HCT116 (cell line): ENCODE measurements at regions not wholly inside any gene's neighbourhood (a gene's known extent, or its start where the extent isn't known, plus 50 kb on each side); places are given as distances from the start of the nearest gene placed in this dataset.

Experiments
- ATAC-seq: fragments of 200-7000 bp; cut with Tn5 transposase; 2 replicates; pipeline ENCODE4 v1.9.1; 2020; ENCODE audit warnings: mild to moderate bottlenecking, moderate library complexity
- BruUV-seq: library from RNA; stranded (reverse); fragments of 400-500 nt; replicated peaks from 2 replicates; lab custom pipeline; 2021; lab: Mats Ljungman, UMichigan
- CTCF ChIA-PET: fragments of 300-600 bp; sonication (Branson Sonifier 250); formaldehyde crosslinking; loops from one replicate; lab custom pipeline; 2021; ENCODE audit warnings: antibody characterized with exemption; lab: Charles Lee
- POLR2A ChIA-PET: fragments of 300-600, 350-600 bp; sonication (Branson Sonifier 250); formaldehyde crosslinking; loops from one replicate; lab custom pipeline; 2021; ENCODE audit warnings: antibody characterized with exemption; lab: Charles Lee
- RAD21 ChIA-PET, 2 experiments: fragments of 300-600 bp; sonication (Branson Sonifier 250); formaldehyde crosslinking; loops; one replicate each; lab custom pipeline; 2023; ENCODE audit warnings: low total read pairs in 2 of 2; ENCODE audit not compliant: uncharacterized antibody in 2 of 2, unreplicated experiment in 2 of 2, low non-redundant PET in 1 of 2; lab: Charles Lee
- DNase-seq: peaks from one replicate; pipeline ENCODE4 v3.0.0-alpha.2; 2010; ENCODE audit warnings: low read depth, low spot score
- H2AFZ ChIP-seq: fragments of 200-600 bp; shearing (Covaris generic), sonication (generic); 2 replicates; pipeline ENCODE4 v1.6.1; 2017; ENCODE audit warnings: low read depth, mixed run types, mixed read lengths, antibody characterized with exemption, low read length; ENCODE audit not compliant: poor library complexity, severe bottlenecking
- H3K27ac ChIP-seq: 2 replicates; pipeline ENCODE4 v1.5.1; 2012; ENCODE audit warnings: low read depth, low read length
- H3K27me3 ChIP-seq: fragments of 200-600 bp; sonication (generic); 2 replicates; pipeline ENCODE4 v1.6.1; 2016; ENCODE audit warnings: mixed run types, low read length, mixed read lengths; ENCODE audit not compliant: insufficient read depth
- H3K36me3 ChIP-seq, 2 experiments: fragments of 200-500 bp in 1 of 2; fragments of 200-600 bp in 1 of 2; sonication (Bioruptor generic) in 1 of 2; sonication (generic) in 1 of 2; 2 replicates each; pipeline versions ENCODE4 v1.5.1 to v1.6.1; 2014 to 2016; ENCODE audit warnings: low read length in 2 of 2, inconsistent platforms in 1 of 2, mixed read lengths in 1 of 2, mixed run types in 1 of 2; ENCODE audit not compliant: insufficient read depth in 2 of 2, control insufficient read depth in 1 of 2
- H3K4me1 ChIP-seq, 2 experiments: fragments of 200-600 bp in 1 of 2; sonication (generic) in 1 of 2; 2 replicates each; pipeline versions ENCODE4 v1.5.1 to v1.6.1; 2012 to 2017; ENCODE audit warnings: low read length in 2 of 2, inconsistent platforms in 1 of 2, mild to moderate bottlenecking in 1 of 2, mixed read lengths in 1 of 2, mixed run types in 1 of 2, moderate library complexity in 1 of 2; ENCODE audit not compliant: insufficient read depth in 2 of 2, control insufficient read depth in 1 of 2
- H3K4me2 ChIP-seq: fragments of 200-600 bp; sonication (generic); 2 replicates; pipeline ENCODE4 v1.6.1; 2017; ENCODE audit warnings: mixed run types, low read length, mixed read lengths
- H3K4me3 ChIP-seq, 2 experiments: fragments of 200-600 bp in 1 of 2; sonication (generic) in 1 of 2; replicated peaks in 1 of 2; 2 replicates each; pipeline ENCODE4 v1.5.1; 2011 to 2016; ENCODE audit warnings: low read length in 2 of 2, control low read depth in 1 of 2, low read depth in 1 of 2, mild to moderate bottlenecking in 1 of 2, mixed read lengths in 1 of 2, mixed run types in 1 of 2
- H3K79me2 ChIP-seq: fragments of 200-600 bp; sonication (generic); 2 replicates; pipeline ENCODE4 v1.6.1; 2017; ENCODE audit warnings: mild to moderate bottlenecking, mixed run types, low read length, moderate library complexity, mixed read lengths; ENCODE audit not compliant: insufficient read depth
- H3K9ac ChIP-seq: fragments of 200-600 bp; sonication (generic); 2 replicates; pipeline ENCODE4 v1.6.1; 2016; ENCODE audit warnings: low read length, mixed read lengths
- H3K9me2 ChIP-seq: fragments of 200-600 bp; sonication (generic), shearing (Covaris generic); 2 replicates; pipeline ENCODE4 v1.6.1; 2017; ENCODE audit warnings: mixed run types, mild to moderate bottlenecking, moderate library complexity; ENCODE audit not compliant: insufficient read depth
- H3K9me3 ChIP-seq, 2 experiments: fragments of 200-500 bp in 1 of 2; fragments of 200-600 bp in 1 of 2; sonication (Bioruptor generic) in 1 of 2; sonication (generic) in 1 of 2; 2 replicates each; pipeline ENCODE4 v1.6.1; 2014 to 2017; ENCODE audit warnings: low read length in 2 of 2, mixed read lengths in 2 of 2, inconsistent platforms in 1 of 2, low read depth in 1 of 2, mild to moderate bottlenecking in 1 of 2, mixed run types in 1 of 2, moderate library complexity in 1 of 2; ENCODE audit not compliant: control insufficient read depth in 1 of 2, insufficient read depth in 1 of 2
- H4K20me1 ChIP-seq: fragments of 200-600 bp; sonication (generic), shearing (Covaris generic); 2 replicates; pipeline ENCODE4 v1.6.1; 2017; ENCODE audit warnings: mixed run types, mild to moderate bottlenecking, moderate library complexity; ENCODE audit not compliant: insufficient read depth
- CEBPB ChIP-seq: IDR thresholded peaks from 2 replicates; pipeline ENCODE4 v1.6.1; 2012; ENCODE audit warnings: low read depth
- CTCF ChIP-seq, 3 experiments: fragments of 200-600 bp in 1 of 3; sonication (generic) in 1 of 3; IDR thresholded peaks in 2 of 3; conservative IDR thresholded peaks in 1 of 3; 2 replicates each; pipeline ENCODE4 v1.5.1; 2012 to 2017; ENCODE audit warnings: low read depth in 2 of 3, low read length in 2 of 3, antibody characterized with exemption in 1 of 3, borderline replicate concordance in 1 of 3, control low read depth in 1 of 3, mild to moderate bottlenecking in 1 of 3, mixed read lengths in 1 of 3, mixed run types in 1 of 3, moderate library complexity in 1 of 3; ENCODE audit not compliant: insufficient read depth in 1 of 3
- EZH2phosphoT487 ChIP-seq: fragments of 200-600 bp; IDR thresholded peaks from 2 replicates; pipeline ENCODE4 v1.6.1; 2018; ENCODE audit warnings: antibody characterized with exemption, borderline replicate concordance
- MAX ChIP-seq: IDR thresholded peaks from 2 replicates; pipeline ENCODE4 v1.6.1; 2012
- RAD21 ChIP-seq: IDR thresholded peaks from 2 replicates; pipeline ENCODE4 v1.6.1; 2012; ENCODE audit warnings: low read depth, mild to moderate bottlenecking
- SP1 ChIP-seq: IDR thresholded peaks from 2 replicates; pipeline ENCODE4 v1.6.1; 2012; ENCODE audit warnings: low read depth
- YY1 ChIP-seq: IDR thresholded peaks from 2 replicates; pipeline ENCODE4 v1.6.1; 2011; ENCODE audit warnings: low read length, low read depth, moderate library complexity, mild to moderate bottlenecking; ENCODE audit not compliant: insufficient replicate concordance; ENCODE audit errors: extremely low read depth
- ZBTB33 ChIP-seq: IDR thresholded peaks from 2 replicates; pipeline ENCODE4 v1.6.1; 2011; ENCODE audit warnings: mild to moderate bottlenecking, low read length, moderate library complexity; ENCODE audit not compliant: insufficient replicate concordance; ENCODE audit errors: extremely low read depth
- ZNF274 ChIP-seq: fragments of 200-500 bp; sonication (Bioruptor generic); IDR thresholded peaks from 2 replicates; pipeline ENCODE4 v1.6.1; 2014; ENCODE audit warnings: mild to moderate bottlenecking, low read depth, low read length, inconsistent platforms
- intact Hi-C: fragments of 100-400 bp; cut with micrococcal nuclease; formaldehyde crosslinking; loops from 2 replicates; pipeline ENCODE4 v1.10.0; 2022

- H3K9me3 ChIP-seq, result no peaks in the 10 kb centered on the region
- H3K36me3 ChIP-seq, result no peaks in the 10 kb centered on the region
- RAD21 ChIA-PET, result no interaction called here
- BruUV-seq, result no TSS peak
- H2AFZ ChIP-seq, result no peak overlapping the region
- H3K27ac ChIP-seq, result no peak overlapping the region
- ATAC-seq, result no peak
- POLR2A ChIA-PET, result no interaction called here
- no peak overlapping the region for H3K4me2 ChIP-seq
- H3K4me3 ChIP-seq, result no peak overlapping the region
- no peaks in the 10 kb centered on the region for H3K27me3 ChIP-seq
- H3K9me2 ChIP-seq, result no peaks in the 10 kb centered on the region
- TF ChIP-seq EZH2phosphoT487 (no peak), YY1 (no peak), CEBPB (no peak), MAX (no peak), SP1 (no peak), ZBTB33 (no peak)
- TF ChIP-seq, all 23 proteins: peak for 0
- no peaks in the 10 kb centered on the region for H3K79me2 ChIP-seq
- H3K4me1 ChIP-seq, result no peaks in the 10 kb centered on the region
- H4K20me1 ChIP-seq, result no peaks in the 10 kb centered on the region
- no peak for DNase-seq
- intact Hi-C loops, result no loop called here
- CTCF ChIA-PET, result no interaction called here
- no peak overlapping the region for H3K9ac ChIP-seq
Measured at GRCh38 chr5:117594166-117594565, 1019.5 kb upstream of the SEMA6A start.

GRCh38 chr5:117590944-117591343 lies 1016.3 kb upstream of the SEMA6A start:
- intact Hi-C loops, result no loop called here
- no TSS peak for BruUV-seq

More at GRCh38 chr5:117590944-117591343, 1016.3 kb upstream of the SEMA6A start:
- Histone ChIP-seq H3K79me2 (no peaks in the 10 kb centered on the region), H3K9ac (no peak overlapping the region), H2AFZ (no peak overlapping the region), H3K9me2 (no peaks in the 10 kb centered on the region), H3K36me3 (no peaks in the 10 kb centered on the region), H4K20me1 (no peaks in the 10 kb centered on the region), H3K27ac (no peak overlapping the region), H3K4me2 (no peak overlapping the region), H3K4me3 (no peak overlapping the region), H3K27me3 (no peaks in the 10 kb centered on the region), H3K9me3 (no peaks in the 10 kb centered on the region), H3K4me1 (no peaks in the 10 kb centered on the region)
- POLR2A ChIA-PET, result no interaction called here
- RAD21 ChIA-PET, result interaction anchor here in 1 of 2 experiments (1.3 kb wide), 1 partner anchor 136 kb away, joined by 3 read pairs; no protein-coding TSS in a partner anchor
- CTCF ChIA-PET, result interaction anchor here (1.0 to 1.2 kb wide), 4 partner anchors 10 to 137 kb away, joined by 3 to 5 read pairs (median 4); no protein-coding TSS in a partner anchor
- ATAC-seq (peak; percentile 82), DNase-seq (peak; percentile 15)
- TF ChIP-seq CTCF (IDR thresholded peaks at IDR 0.05 in 2 of 3, conservative IDR thresholded peaks at IDR 0.05 in 1 of 3; ENCODE audit: borderline replicate concordance in 1 of 3, insufficient read depth in 1 of 3, low read depth in 2 of 3, low read length in 2 of 3) (peak; percentile 26 to 60 (median 59); a peak in 4 of 6 replicates), ZNF274 (no peak), RAD21 (peak; percentile 61)
